HL-60 (cell line): ENCODE measurements at regions not wholly inside any gene's neighbourhood (a gene's known extent, or its start where the extent isn't known, plus 50 kb on each side); places are given as distances from the start of the nearest gene placed in this dataset.

ENCODE experiments used
- CTCF ChIP-seq: IDR thresholded peaks from one replicate; pipeline ENCODE4 v1.5.1; 2011; ENCODE audit warnings: low read length, control low read depth, inconsistent platforms; ENCODE audit not compliant: insufficient read depth
- POLR2AphosphoS5 ChIP-seq: IDR thresholded peaks from 2 replicates; pipeline ENCODE4 v1.6.1; 2012; ENCODE audit warnings: low read depth
- REST ChIP-seq: IDR thresholded peaks from 2 replicates; pipeline ENCODE4 v1.6.1; 2012; ENCODE audit warnings: low read depth; ENCODE audit not compliant: insufficient replicate concordance
- SPI1 ChIP-seq: IDR thresholded peaks from 2 replicates; pipeline ENCODE4 v1.6.1; 2012; ENCODE audit warnings: low read depth, mild to moderate bottlenecking, borderline replicate concordance

- TF ChIP-seq CTCF (no peak), SPI1 (no peak), REST (no peak), POLR2AphosphoS5 (no peak)
These were observed 50.6 kb downstream of the SLIT2 start for GRCh38 chr4:20302336-20302735.
